Left ventricle myocardium inferior (tissue), 1 donor: ENCODE measurements at regions not wholly inside any gene's neighbourhood (a gene's known extent, or its start where the extent isn't known, plus 50 kb on each side); places are given as distances from the start of the nearest gene placed in this dataset.

ENCODE experiments used
- DNase-seq: peaks from one replicate; pipeline ENCODE4 v3.0.0-alpha.2; 2020
- H3K27ac ChIP-seq: fragments of 200-600 bp; replicated peaks from 2 replicates; pipeline ENCODE4 v1.8.0; 2021
- H3K27me3 ChIP-seq: fragments of 200-600 bp; 2 replicates; pipeline ENCODE4 v1.8.0; 2021; ENCODE audit warnings: low read depth
- H3K36me3 ChIP-seq: fragments of 200-600 bp; 2 replicates; pipeline ENCODE4 v1.8.0; 2021
- H3K4me1 ChIP-seq: fragments of 200-600 bp; 2 replicates; pipeline ENCODE4 v1.8.0; 2021
- H3K4me3 ChIP-seq: fragments of 200-600 bp; 2 replicates; pipeline ENCODE4 v1.8.0; 2021; ENCODE audit warnings: mild to moderate bottlenecking, moderate library complexity
- H3K9me3 ChIP-seq: fragments of 200-600 bp; replicated peaks from 2 replicates; pipeline ENCODE4 v1.8.0; 2021
- intact Hi-C: fragments of 100-400 bp; cut with micrococcal nuclease; formaldehyde crosslinking; loops from one replicate; pipeline ENCODE4 v1.11.0; 2022
- TF ChIP-seq, protein P1 (sequence below): fragments of 200-600 bp; IDR thresholded peaks from 2 replicates; pipeline ENCODE4 v1.8.0; 2021; ENCODE audit warnings: antibody characterized with exemption, mild to moderate bottlenecking, borderline replicate concordance
- donor health status: DM: no; HTN: yes; CAD: no; lungs with severe emphysema.

DNA sequence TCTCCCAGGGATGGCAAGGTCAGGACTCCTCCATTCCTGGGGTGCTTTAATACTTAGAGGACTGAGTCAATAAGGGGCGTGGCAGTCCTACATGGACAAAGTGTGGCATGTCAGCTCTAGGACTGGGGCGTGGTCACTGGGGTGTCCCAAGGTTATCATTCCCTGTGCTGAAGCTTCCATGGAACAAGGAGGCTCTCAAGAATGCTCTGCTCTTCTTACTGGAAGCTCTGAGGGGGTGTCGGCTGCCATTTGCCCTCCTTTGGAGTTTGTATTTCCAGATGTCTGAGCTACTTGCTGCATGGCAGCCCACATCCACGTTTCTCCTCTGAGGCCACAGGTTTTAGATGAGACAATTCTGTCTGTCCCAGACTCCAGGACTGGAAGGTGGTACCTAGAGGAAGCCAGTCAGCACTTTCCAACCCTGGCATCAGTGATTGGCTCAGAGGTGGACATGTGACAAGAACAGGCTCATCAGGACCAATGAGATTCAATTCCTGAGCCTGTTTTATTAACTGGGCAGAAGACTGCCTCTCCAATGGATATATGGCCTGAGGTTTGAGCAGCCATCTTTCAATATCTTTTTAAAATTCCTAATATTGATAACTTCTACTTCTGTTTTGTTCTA, 128.9 kb upstream of the ARL4C start:
- TF ChIP-seq, protein P1, sequence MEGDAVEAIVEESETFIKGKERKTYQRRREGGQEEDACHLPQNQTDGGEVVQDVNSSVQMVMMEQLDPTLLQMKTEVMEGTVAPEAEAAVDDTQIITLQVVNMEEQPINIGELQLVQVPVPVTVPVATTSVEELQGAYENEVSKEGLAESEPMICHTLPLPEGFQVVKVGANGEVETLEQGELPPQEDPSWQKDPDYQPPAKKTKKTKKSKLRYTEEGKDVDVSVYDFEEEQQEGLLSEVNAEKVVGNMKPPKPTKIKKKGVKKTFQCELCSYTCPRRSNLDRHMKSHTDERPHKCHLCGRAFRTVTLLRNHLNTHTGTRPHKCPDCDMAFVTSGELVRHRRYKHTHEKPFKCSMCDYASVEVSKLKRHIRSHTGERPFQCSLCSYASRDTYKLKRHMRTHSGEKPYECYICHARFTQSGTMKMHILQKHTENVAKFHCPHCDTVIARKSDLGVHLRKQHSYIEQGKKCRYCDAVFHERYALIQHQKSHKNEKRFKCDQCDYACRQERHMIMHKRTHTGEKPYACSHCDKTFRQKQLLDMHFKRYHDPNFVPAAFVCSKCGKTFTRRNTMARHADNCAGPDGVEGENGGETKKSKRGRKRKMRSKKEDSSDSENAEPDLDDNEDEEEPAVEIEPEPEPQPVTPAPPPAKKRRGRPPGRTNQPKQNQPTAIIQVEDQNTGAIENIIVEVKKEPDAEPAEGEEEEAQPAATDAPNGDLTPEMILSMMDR, result no peak
- H3K27me3 ChIP-seq, result peaks cover 31% of the 10 kb centered on the region
- no peak overlapping the region for H3K27ac ChIP-seq
- intact Hi-C loops, result no loop called here
- H3K36me3 ChIP-seq, result no peaks in the 10 kb centered on the region
- peaks cover 7% of the 10 kb centered on the region for H3K4me1 ChIP-seq
- no peak for DNase-seq
- no peak overlapping the region for H3K4me3 ChIP-seq
- H3K9me3 ChIP-seq, result no peaks in the 10 kb centered on the region

DNA sequence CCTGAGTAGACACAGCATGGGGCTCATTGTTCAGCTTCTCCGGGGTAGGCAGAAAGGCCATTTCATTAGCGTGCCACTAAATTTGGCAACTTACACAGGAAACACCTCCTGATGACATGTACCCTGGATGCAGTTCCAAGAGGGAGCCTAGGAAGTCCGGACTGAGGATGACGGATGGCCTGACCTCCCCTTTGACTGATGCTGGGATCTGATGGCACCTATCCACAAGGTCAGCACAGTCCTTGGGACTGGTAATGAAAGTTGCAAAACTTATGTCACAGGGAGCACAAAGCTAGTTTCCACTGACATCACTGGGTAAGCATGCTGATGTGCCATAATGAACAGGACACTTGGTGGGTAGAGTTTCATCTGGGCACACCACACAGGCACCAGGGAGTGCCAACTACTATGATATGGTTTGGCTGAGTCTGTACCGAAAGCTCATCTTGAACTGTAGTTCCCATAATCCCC, 126.7 kb upstream of the ARL4C start:
- peaks cover 21% of the 10 kb centered on the region for H3K27me3 ChIP-seq
- H3K9me3 ChIP-seq, result no peaks in the 10 kb centered on the region
- TF ChIP-seq, protein P1, result no peak
- no peaks in the 10 kb centered on the region for H3K36me3 ChIP-seq
- intact Hi-C loops, result no loop called here
- DNase-seq, result no peak
- peaks cover 7% of the 10 kb centered on the region for H3K4me1 ChIP-seq
- no peak overlapping the region for H3K4me3 ChIP-seq
- H3K27ac ChIP-seq, result no peak overlapping the region

DNA sequence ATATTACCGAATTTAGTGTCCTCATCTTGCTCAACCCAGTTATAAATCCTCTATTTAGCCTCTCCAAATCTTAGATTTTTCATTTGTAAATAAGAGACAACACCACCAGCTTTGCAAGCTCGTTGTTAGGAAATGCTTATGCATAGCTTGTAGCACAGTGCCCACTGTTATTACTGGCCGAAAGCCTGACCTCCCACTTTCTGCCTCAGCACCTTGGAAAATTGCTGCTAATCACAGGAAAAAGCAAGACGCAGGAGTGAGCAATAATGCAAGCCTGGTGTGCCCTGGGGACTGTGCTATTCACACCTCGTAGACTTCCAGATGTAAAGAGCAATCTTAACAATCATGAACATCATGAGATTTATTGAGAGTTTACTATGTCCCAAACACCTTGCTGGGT, 124.2 kb upstream of the ARL4C start:
- intact Hi-C loops, result no loop called here
- no peaks in the 10 kb centered on the region for H3K9me3 ChIP-seq
- peaks cover 7% of the 10 kb centered on the region for H3K4me1 ChIP-seq
- no peak overlapping the region for H3K4me3 ChIP-seq
- no peak for DNase-seq
- H3K36me3 ChIP-seq, result no peaks in the 10 kb centered on the region
- TF ChIP-seq, protein P1, result no peak
- H3K27ac ChIP-seq, result no peak overlapping the region
- H3K27me3 ChIP-seq, result peaks cover 7% of the 10 kb centered on the region

DNA sequence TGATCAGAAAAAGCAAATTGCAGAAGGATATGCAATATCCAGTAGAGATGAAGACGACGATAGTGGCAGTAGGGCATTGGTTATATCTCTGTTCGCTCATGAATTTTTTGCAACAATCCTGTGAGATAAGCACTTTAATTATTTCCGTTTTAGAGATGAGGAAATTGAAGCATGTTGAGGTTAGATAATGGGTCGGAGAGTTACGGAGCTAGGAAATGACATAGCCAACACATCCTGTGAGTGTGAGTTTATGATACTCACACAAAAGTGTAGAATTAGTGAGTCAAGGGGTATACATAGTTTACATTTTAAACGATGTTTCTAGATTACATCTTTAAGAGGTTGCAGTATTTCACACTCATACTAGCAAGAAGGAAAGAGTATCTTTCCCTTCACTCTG, 123.1 kb upstream of the ARL4C start:
- H3K9me3 ChIP-seq, result no peaks in the 10 kb centered on the region
- no peak overlapping the region for H3K4me3 ChIP-seq
- no peaks in the 10 kb centered on the region for H3K36me3 ChIP-seq
- H3K27me3 ChIP-seq, result no peaks in the 10 kb centered on the region
- intact Hi-C loops, result no loop called here
- TF ChIP-seq, protein P1, result no peak
- no peak for DNase-seq
- H3K27ac ChIP-seq, result no peak overlapping the region
- H3K4me1 ChIP-seq, result peaks cover 7% of the 10 kb centered on the region

DNA sequence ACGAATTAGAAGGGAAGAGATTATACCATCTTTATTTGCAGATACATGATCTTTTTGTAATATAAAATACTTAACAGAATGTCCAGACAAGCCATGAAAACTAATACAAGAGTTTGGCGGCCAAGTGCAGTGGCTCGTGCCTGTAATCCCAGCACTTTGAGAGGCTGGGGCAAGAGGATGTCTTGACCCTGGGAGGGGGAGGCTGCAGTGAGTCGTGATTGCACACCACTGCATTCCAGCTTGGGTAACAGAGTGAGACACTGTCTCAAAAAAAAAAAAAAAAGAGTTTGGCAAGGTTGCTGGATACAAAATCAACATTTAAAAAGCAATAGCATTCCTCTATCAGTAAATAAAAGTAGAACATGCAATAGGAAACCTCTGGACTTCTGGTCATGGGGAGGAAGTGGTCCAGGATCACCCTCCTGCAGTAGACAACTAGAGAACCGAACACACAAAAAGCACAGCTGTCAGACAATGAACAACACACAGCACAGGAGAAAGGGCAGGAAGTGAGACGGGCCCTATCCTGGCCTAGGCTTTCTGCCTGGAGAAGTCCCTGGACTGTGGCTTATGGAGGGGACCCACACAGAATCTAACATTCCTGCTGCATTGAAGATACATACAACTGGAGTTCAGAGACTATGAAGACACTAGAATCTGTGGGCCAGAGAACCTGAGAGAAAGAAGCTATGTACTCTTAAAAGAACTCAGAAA, 118.9 kb upstream of the ARL4C start:
- H3K27me3 ChIP-seq, result peaks cover 10% of the 10 kb centered on the region
- H3K4me1 ChIP-seq, result no peaks in the 10 kb centered on the region
- H3K9me3 ChIP-seq, result peaks cover 24% of the 10 kb centered on the region
- DNase-seq, result no peak
- intact Hi-C loops, result no loop called here
- no peak overlapping the region for H3K4me3 ChIP-seq
- no peak overlapping the region for H3K27ac ChIP-seq
- TF ChIP-seq, protein P1, result no peak
- no peaks in the 10 kb centered on the region for H3K36me3 ChIP-seq
